HG03457 (cell line): ENCODE measurements at regions not wholly inside any gene's neighbourhood (a gene's known extent, or its start where the extent isn't known, plus 50 kb on each side); places are given as distances from the start of the nearest gene placed in this dataset.

Experiments used
- ATAC-seq: cut with Tn5 transposase; IDR thresholded peaks from one replicate; pipeline ENCODE4 v1.9.1; 2021; ENCODE audit warnings: moderate number of reproducible peaks; ENCODE audit not compliant: unreplicated experiment

DNA sequence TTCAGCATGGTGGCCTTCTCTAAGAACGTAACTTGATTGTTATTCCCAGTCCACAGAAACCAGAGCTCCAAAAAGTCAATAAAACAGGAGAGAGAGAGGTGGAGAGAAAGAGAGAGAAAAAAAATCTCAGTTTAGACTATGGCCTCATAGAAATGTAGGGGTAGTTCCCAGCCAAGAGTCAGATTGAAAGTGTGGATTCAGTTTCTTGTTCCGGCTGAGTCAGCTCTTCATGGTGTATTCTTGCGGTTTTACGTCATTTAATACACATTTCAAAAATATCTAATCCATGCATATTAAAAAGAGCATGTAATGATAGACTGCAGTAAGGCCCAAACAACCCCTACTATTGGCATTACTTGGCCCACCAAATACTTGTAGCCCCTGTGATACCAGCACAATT, 303.9 kb downstream of the ETAA1 start:
- no peak for ATAC-seq

DNA sequence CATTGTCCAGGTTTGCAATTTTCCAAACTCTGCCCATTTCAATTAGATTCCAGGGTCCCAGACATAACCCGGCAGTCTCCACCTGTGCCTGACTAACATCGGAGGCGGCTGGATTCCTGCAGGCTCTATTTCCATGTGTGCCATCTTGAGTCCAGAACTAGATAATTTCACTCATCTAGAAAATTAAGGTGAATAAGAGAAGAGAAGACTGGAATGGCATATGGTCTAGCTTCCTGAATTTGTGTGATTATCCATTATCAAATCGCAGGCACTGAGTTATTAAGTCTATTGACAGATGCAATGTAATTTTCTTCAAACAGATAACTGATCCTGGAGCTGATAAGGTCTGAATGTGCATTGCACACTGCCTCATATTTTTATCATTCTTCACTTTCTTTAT, 305.2 kb downstream of the ETAA1 start:
- ATAC-seq, result no peak

DNA sequence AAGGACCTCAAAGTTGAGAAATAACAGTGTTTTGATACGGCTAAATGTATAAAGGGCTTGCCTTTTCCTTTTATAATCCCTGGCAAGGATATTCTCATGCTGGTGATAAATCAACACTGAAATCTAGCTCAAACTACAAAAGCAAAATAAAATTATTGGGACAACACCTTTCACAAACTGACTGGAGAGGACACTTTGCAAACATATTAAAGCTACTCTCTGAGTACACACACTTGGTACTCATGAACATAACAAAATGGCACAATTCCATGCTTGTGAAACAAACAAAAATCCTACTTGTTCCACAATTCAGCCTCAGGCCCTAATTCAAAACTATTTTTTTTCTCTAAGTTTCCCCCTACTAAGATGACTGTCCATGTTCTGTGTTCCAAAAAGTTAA, 305.8 kb downstream of the ETAA1 start:
- no peak for ATAC-seq

DNA sequence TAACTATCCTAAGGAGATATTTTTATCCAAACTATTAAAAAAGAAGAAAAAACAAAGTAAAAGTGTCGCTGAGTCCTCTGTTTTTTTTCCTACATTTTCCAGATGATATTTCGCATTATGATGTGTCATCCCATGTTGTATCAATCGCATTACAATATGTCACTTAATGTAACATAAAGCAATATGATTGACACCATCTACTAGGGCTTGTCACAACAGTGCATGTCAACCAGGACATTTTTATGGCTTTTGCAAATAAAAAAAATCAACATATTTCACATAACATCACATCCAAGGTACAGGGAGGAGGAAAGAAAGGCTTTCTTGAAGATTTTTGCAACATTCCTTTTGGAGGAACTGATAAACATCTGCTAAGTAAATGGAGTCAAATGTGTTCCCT, 308.9 kb downstream of the ETAA1 start:
- no peak for ATAC-seq

DNA sequence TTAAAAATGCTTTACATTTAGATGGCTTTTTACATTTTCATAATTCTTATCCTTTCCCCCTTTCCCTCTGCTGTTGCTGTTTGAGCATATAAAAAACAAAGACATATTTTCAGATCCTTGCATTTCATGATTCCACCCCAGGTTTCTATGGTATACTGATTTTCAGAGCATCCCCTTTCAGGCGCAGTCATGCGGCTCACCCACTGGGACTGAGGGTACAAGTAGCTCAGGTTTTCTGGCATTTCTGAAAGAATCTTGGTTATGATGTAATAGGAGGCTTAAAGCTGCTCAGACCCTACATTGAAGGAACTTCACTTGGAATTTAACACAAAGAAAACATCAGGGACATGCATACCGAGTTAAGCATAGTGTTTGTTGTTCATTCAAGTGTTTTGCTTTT, 310.8 kb downstream of the ETAA1 start:
- no peak for ATAC-seq

DNA sequence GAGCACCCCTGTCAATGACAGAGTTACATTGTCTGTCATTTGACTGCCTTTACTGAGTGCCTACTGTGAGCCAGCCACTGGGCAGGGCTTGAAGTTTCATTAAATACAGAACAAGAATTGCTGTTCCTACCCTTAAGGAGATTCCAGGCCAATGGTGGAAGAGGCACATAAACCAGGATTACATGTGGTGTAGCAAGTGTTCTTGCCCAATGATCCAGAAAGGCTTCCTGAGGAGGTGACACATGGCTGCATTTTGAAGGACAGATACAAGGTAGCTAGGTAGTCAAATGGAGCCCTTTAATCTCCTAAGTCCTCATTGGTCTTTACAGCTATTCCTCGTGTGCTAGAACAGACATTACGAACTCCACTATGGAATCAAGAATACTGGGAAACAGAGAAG, 312.7 kb downstream of the ETAA1 start:
- ATAC-seq, result no peak

DNA sequence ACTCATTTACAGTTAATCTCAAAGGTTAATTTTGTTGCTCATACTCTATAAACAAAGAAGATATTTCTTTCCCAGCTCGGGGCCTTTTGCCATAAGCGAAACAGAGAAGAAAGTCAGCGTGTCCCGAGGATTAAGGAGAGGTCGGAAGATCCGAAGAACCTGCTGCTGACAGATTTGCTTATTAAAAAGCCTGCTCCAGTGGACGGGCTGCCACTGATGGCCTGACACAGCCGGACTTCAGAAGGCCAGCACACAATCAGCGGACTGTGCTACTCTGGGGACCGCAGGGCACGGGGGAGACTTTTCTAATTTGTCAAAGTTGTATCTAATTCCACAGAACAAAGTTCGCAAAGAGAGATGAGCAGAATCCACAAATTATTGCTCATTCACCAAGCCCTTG, 315.4 kb downstream of the ETAA1 start:
- no peak for ATAC-seq

DNA sequence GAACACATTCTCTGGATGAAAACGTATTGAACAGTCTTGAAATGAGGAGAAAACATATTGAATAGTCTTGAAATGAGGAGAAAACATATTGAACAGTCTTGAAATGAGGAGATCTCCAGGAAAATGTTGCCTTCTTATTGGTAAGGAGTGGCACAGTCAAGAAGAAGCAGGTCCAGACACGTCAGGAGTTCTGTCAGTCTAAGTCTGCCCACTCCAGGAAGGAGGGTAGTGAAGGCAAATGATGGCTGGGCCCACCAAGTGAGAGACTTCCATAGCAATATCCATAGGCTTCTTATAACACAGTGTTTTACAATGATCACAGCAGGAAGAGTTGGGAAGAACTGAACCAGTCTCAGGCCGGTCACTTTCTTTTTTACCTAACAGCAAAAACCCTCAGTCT, 316.2 kb downstream of the ETAA1 start:
- no peak for ATAC-seq

DNA sequence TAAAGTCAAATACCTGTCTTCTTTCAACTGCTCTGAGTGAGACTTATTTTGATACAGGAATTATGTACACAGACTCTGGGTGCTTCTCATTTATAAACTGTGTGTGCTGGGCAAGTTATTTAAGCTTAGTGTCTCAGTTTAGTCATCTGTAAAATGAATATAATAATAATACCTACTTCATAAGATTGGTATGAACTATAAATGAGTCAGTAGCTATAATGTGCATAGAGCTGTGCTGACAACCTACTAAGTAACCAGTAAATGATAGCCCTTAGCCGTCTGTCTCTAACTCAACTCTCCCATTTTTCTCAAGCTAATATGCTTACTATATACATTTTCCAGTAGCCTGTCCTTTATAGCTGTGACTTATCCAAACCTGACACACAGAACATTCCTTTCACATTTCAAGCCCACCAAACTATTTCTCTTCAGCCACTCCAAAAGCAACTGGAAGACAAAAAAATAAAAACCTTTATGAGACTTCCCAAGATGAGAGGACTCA, 319.8 kb downstream of the ETAA1 start:
- ATAC-seq, result no peak

DNA sequence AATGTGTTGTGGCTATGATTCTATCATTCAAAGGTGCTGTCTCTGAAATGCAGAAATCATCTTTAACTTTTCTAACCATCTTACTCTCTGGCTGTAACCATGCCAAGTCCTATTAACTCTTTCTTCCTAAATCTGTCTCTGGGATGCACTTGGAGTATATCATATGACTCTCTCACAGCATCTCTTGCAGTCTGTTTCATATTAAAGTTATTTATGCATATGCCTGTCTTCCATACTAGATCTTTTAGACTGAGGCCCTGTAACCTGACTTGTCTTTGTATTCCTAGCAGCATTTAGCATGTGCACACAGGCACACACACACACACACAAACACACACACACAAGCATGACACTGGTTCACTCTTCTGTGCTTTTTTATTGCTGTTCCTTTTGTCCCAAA, 320.6 kb downstream of the ETAA1 start:
- ATAC-seq, result no peak

DNA sequence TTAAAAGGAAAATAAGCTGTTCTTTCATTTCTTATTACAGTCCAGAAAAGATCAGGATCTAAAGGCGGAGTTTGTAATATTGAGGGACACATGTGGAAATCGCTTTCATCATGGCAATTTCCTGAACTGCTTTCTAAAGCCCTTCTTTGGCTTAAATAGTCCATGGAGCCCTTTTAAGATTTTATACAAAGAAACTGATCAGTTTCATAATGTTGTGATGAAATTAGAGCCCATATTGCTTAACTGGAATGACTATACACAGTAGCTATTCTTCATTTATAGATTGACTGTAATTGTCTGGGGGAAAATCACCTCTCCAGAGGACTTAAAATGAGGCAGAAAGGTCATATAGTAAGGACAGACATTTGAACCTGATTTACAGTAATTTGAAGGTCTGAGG, 322.2 kb downstream of the ETAA1 start:
- ATAC-seq, result no peak

DNA sequence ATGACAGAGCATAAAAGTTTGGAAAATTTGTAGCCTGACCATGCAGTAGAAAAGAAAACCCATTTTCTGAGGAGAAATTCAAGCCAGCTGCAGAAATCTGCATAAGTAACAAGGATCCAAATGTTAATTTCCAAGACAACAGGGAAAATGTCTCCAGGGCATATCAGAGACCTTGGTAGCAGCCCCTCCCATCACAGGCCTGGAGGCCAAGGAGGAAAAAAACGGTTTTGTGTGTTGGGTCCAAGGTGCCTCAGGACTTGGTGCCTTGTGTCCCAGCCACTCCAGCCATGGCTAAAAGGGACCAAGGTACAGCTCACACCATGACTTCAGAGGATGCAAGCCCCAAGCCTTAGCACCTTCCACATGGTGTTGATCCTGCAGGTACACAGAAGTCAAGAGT, 324.4 kb downstream of the ETAA1 start:
- ATAC-seq, result no peak

DNA sequence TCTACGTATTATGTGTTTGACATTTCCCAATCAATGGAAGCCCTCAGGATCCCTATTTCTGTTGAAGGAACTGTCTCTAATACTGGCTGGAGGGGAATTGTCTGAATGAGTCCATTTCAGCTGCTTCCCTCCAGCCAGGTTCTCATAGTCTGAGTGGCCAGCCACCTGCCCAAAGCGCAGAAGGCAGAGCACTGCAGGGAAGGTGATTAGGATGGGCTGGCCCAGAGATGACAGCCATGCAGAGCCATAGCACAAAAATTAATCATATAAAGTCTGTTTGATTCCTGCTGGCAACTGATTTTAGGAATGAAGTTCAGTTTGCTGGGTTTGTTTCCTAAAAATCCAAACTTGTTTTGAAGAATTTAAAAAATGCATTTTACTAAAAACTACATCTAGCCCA, 327.1 kb downstream of the ETAA1 start:
- no peak for ATAC-seq

DNA sequence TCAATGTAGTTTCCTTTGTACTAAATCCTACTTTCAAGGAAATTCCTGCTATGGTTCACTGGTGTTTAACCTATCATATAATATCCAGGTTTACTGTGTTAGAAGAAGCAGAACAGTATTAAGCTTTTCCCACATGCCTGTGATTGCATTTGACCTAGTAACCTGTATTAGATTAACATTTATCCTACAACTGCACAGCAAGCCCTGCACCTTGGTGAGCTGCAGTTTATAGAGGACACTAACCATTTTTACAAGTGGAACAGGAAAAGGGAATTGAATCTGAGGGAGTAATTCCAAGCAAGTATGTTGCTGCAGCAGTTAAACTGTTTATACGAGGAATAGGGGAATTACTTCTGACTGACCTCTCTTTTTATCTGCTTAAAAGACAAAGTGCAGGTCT, 328.6 kb downstream of the ETAA1 start:
- ATAC-seq, result no peak

DNA sequence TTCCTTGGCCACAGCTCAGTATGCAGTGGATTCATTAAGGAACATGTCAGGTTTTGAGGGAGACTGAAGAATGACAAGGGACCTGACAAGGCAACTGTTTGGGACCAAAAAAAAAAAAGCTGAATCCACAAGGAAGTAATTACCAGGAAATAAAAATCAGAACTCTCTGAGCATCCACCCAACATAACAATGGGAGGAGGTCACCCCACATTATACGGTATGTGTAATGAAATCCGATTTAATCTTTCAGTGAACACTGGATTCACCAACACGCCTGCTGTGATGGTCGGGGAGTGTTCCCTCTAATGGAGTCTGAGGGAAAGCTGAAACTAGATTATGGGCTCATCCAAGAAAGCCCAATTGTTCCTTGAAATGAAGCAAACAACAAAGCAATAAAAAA, 329.3 kb downstream of the ETAA1 start:
- ATAC-seq, result no peak

DNA sequence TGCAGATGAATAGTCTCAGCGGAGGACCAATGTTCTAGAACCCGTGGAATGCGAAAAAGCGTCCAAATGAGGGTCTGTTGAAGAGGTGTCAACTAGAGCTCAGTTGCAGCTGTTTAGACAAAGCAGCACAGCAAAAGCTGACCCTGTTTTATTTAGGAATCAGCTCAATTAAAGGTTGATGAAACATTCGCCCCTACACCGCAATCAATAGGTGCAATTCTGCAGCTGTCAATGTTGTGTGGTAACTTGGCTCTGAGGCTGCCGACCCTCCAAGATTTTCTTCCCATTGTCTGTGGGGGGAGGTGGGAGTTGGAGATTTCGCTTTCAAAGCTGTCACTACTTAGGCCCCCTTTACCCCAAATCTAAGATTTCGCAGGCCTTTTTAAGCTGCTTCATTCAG, 330.0 kb downstream of the ETAA1 start:
- ATAC-seq, result no peak

DNA sequence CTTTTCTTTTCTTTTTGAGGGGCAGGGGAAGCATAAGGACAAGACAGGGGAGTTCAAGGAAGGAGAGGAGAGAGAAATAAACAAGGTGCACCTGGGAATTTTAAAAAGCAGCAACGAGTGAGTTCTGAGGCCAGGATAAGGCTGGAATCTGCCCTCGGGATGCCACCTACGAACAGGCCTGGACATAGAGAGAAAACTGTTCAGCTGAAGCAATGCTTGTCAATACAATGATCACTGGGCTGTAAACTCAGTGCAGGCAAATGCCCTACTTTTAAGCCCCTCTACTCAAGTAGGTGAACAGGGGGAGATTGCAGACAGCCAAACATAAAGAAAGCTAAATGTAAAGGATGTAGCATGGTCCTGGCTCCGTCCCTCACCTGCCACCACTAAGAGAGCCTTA, 330.5 kb downstream of the ETAA1 start:
- no peak for ATAC-seq

DNA sequence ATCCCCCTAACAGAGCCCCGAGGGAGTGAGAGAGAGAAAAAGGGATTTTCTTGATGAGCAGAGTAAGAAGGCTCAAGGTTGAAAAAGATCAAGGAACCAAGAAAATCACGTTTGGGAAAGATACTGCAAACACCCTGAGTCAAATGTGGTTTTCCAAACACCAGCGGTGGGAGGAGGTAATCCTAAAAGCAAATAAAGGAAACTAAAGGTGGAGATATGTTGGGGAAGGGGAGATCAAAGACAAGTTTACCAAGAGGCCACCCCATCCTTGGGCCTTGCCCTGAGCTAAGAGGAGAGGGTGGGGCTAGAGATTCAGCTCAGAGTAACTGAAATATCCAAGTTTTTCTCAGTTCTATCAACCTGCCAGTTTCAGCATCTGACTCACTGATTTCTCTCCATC, 332.3 kb downstream of the ETAA1 start:
- no peak for ATAC-seq

DNA sequence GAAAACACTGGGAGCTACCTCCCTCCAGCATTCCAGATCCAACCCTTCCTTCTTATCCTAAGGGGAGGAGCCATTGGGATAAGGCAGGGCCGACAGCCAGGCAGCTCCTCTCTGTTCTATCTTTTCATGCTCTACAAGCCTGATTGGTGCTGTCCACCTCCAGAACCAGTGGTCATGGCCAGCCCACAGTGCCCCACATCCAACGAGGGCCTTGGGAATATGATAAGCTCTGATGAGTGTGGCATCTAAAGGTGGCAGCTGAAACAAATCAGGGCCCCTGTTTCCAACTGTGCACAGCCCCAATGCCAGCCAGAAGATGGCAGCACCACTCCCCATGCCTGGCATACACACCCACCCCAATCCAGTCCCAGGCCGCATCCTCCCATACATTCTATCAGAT, 329.3 kb downstream of the C1D start:
- ATAC-seq, result no peak

DNA sequence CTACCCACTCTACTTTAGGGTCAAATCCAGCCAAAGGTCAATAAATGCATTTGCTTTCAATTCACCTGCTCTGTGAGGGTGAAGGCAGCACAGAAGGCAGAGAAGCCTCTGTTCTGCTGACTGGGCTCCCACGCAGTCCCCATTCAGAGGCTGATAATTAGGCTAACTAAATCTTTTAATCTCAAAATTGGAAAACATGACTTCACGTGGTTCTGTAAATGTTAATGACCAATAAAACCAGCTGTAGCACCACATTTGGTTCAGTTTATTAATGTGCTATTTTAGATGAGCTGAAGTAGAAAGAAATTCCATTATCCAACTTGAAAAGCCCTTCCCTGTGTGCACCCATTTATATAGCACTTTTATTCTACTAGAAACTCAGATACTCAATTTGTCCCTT, 310.6 kb downstream of the C1D start:
- ATAC-seq, result no peak

DNA sequence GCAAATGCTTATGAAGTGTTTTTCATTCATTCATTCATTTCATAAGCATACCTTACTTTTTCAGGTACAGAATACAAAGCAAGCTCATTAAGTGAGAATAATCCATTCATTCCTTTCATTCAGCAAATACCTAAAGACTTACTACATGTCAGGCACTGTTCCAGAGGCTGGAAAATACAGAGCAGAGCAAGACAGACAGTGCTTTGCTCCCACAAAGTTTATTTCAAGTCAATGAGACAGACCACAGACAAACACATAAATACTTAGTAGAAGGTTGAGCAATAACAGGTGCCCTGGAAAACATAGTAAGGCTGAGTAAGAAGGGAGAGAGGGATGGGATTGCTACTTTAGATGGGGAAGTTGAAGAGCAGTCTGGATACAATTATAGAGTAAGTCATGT, 309.8 kb downstream of the C1D start:
- ATAC-seq, result no peak

DNA sequence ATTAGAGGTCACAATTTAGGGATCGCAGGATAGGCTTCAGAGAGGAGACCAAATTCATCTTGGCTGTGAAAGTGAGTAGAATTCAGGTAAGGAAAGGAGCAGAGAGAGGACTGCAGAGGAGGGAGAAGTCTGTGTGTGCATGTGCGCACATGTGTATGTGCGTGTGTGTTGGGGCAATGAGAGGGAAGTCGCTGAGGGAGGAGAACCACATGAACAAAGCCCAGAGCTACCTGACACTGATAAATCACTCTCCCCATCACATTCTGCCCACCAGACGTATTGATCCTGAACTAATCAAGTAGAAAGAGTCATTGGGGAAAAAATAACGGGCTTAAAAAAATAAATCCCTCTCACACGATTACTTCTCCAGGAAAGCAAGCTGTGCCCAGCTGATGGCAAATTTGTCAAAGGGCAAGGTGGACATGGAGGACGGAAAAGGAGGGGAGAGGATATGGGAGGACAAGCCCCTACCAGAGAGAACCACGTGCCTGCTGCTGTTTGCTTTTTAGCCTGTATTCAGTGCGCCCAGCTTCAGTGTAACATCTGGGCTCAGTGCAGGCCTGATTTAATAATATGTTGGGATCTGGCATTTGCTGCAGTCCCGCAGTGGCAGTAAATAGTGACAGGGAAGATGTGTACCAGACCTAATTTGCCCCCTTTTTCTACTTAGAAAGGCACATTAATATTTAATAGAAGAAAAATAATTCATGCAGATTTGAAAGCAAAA, 307.5 kb downstream of the C1D start:
- ATAC-seq, result no peak

DNA sequence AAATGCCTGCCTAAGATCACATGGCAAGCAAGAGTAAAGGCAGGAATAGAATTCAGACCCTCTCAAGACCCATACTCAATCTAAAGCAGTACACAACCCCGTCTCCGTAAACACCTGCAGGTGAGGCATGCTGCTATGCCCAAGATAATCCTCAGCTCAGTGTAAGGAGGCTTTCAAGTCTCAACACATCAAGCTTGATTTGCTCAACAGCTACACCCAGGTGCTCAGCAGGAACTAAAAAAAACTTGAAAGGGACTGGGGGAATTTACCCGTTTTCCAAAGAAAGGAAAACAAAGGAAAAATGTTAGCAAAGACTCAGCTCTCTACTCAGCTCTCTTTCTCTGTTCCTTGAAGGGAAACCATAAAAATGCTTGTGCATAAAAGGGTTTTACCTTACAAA, 301.8 kb downstream of the C1D start:
- no peak for ATAC-seq
